ENCODE measurements at regions not wholly inside any gene's neighbourhood (a gene's known extent, or its start where the extent isn't known, plus 50 kb on each side); places are given as distances from the start of the nearest gene placed in this dataset.

GRCh38 chr5:67617051-67617450 is 420.5 kb upstream of the CD180 start:
- no peak for TF ChIP-seq CTCF (IDR thresholded peaks at IDR 0.05; ENCODE audit: insufficient read depth, low read length)
- no peak overlapping the region for H3K4me3 ChIP-seq (ENCODE audit: low read depth, low read length)
- no peak for DNase-seq (ENCODE audit: low read depth)

GRCh38 chr5:67612961-67613360 is 416.4 kb upstream of the CD180 start:
- no peak overlapping the region for H3K4me3 ChIP-seq (ENCODE audit: low read depth, low read length)
- TF ChIP-seq CTCF (IDR thresholded peaks at IDR 0.05; ENCODE audit: insufficient read depth, low read length), result no peak
- DNase-seq (ENCODE audit: low read depth), result no peak

GRCh38 chr5:67610186-67610912 is 413.8 kb upstream of the CD180 start:
- DNase-seq (ENCODE audit: low read depth), result no peak
- no peak overlapping the region for H3K4me3 ChIP-seq (ENCODE audit: low read depth, low read length)
- TF ChIP-seq CTCF (IDR thresholded peaks at IDR 0.05; ENCODE audit: insufficient read depth, low read length), result no peak

GRCh38 chr5:67607958-67608357 is 411.4 kb upstream of the CD180 start:
- H3K4me3 ChIP-seq (ENCODE audit: low read depth, low read length), result no peak overlapping the region
- no peak for DNase-seq (ENCODE audit: low read depth)
- TF ChIP-seq CTCF (IDR thresholded peaks at IDR 0.05; ENCODE audit: insufficient read depth, low read length), result no peak

- no peak for TF ChIP-seq CTCF (IDR thresholded peaks at IDR 0.05; ENCODE audit: insufficient read depth, low read length)
- no peak overlapping the region for H3K4me3 ChIP-seq (ENCODE audit: low read depth, low read length)
- no peak for DNase-seq (ENCODE audit: low read depth)
Measured at GRCh38 chr5:67606586-67606947, 410.0 kb upstream of the CD180 start.

GRCh38 chr5:67605730-67606585 is 409.4 kb upstream of the CD180 start:
- no peak for TF ChIP-seq CTCF (IDR thresholded peaks at IDR 0.05; ENCODE audit: insufficient read depth, low read length)
- DNase-seq (ENCODE audit: low read depth), result no peak
- H3K4me3 ChIP-seq (ENCODE audit: low read depth, low read length), result no peak overlapping the region

Data from fibroblast of the aortic adventitia (primary cell).